Common myeloid progenitor, CD34-positive (primary cell): ENCODE measurements at regions not wholly inside any gene's neighbourhood (a gene's known extent, or its start where the extent isn't known, plus 50 kb on each side); places are given as distances from the start of the nearest gene placed in this dataset.
A peak's percentile ranks its signal among the peaks of the same experiment; 100 is the strongest.

Source experiments
- CTCF ChIA-PET: fragments of 350-600 bp; sonication (Branson Sonifier 250); formaldehyde crosslinking; loops from one replicate; lab custom pipeline; 2021; ENCODE audit warnings: antibody characterized with exemption; lab: Charles Lee
- POLR2A ChIA-PET: fragments of 350-600 bp; sonication (Branson Sonifier 250); formaldehyde crosslinking; loops from one replicate; lab custom pipeline; 2021; ENCODE audit warnings: antibody characterized with exemption; lab: Charles Lee
- DNase-seq, 3 donors: peaks; one replicate each; pipeline versions ENCODE4 v3.0.0 to v3.0.0-alpha.2; 2013
- H3K27ac ChIP-seq, 2 experiments: 1 replicate in 1 of 2; 2 replicates in 1 of 2; pipeline ENCODE4 v1.7.0; 2013; ENCODE audit warnings: inconsistent platforms in 2 of 2, low read length in 2 of 2, mild to moderate bottlenecking in 2 of 2, low read depth in 1 of 2, moderate library complexity in 1 of 2; ENCODE audit not compliant: severe bottlenecking in 2 of 2, insufficient read depth in 1 of 2, poor library complexity in 1 of 2
- H3K27me3 ChIP-seq, 5 experiments: replicated peaks in 2 of 5; 1 replicate in 3 of 5; 2 replicates in 2 of 5; pipeline versions ENCODE4 v1.6.1 to v1.7.0; 2013; ENCODE audit warnings: low read length in 4 of 5, mild to moderate bottlenecking in 2 of 5, moderate library complexity in 2 of 5, inconsistent platforms in 1 of 5; ENCODE audit not compliant: insufficient read depth in 5 of 5, control insufficient read depth in 4 of 5
- H3K36me3 ChIP-seq, 4 experiments: 1 replicate in 2 of 4; 2 replicates in 2 of 4; pipeline versions ENCODE4 v1.6.1 to v1.7.0; 2013; ENCODE audit warnings: low read length in 3 of 4, control low read depth in 1 of 4, mild to moderate bottlenecking in 1 of 4; ENCODE audit not compliant: control insufficient read depth in 4 of 4, insufficient read depth in 4 of 4
- H3K4me1 ChIP-seq, 4 experiments: 1 replicate in 3 of 4; 2 replicates in 1 of 4; pipeline versions ENCODE4 v1.6.1 to v1.7.1; 2013; ENCODE audit warnings: low read length in 3 of 4, mild to moderate bottlenecking in 3 of 4, control low read depth in 1 of 4, inconsistent platforms in 1 of 4, moderate library complexity in 1 of 4; ENCODE audit not compliant: control insufficient read depth in 4 of 4, insufficient read depth in 4 of 4; ENCODE audit errors: control extremely low read depth in 1 of 4
- H3K4me3 ChIP-seq, 7 experiments: 1 replicate in 4 of 7; 2 replicates in 3 of 7; pipeline versions ENCODE4 v1.5.1 to v1.7.0; 2013; ENCODE audit warnings: mild to moderate bottlenecking in 7 of 7, low read length in 6 of 7, moderate library complexity in 6 of 7, inconsistent platforms in 2 of 7, low read depth in 2 of 7, control low read depth in 1 of 7; ENCODE audit not compliant: insufficient read depth in 4 of 7, control insufficient read depth in 1 of 7; ENCODE audit errors: extremely low read depth in 1 of 7
- H3K9me3 ChIP-seq, 5 experiments: 1 replicate in 4 of 5; 2 replicates in 1 of 5; pipeline versions ENCODE4 v1.6.1 to v1.7.1; 2013; ENCODE audit warnings: low read length in 4 of 5, mild to moderate bottlenecking in 2 of 5, inconsistent platforms in 1 of 5, low read depth in 1 of 5, moderate library complexity in 1 of 5; ENCODE audit not compliant: control insufficient read depth in 4 of 5, insufficient read depth in 2 of 5; ENCODE audit errors: control extremely low read depth in 1 of 5
- WGBS: methylation state at CpG from one replicate; pipeline ENCODE4 v1.1.5; 2013; ENCODE audit not compliant: insufficient coverage; 5-methylcytosine and 5-hydroxymethylcytosine counted together

- no peak overlapping the region for H3K4me3 ChIP-seq
- no peak overlapping the region for H3K27ac ChIP-seq
- no peaks in the 10 kb centered on the region for H3K9me3 ChIP-seq
- H3K27me3 ChIP-seq = no peaks in the 10 kb centered on the region
- ChIA-PET CTCF (no interaction called here), POLR2A (no interaction called here)
- WGBS = no CpG with 5 or more reads among the region's 1 CpG
- DNase-seq = no peak
- H3K4me1 ChIP-seq = no peaks in the 10 kb centered on the region
- no peaks in the 10 kb centered on the region for H3K36me3 ChIP-seq
These were observed 680.7 kb downstream of the PRR16 start for GRCh38 chr5:121144764-121145163.

- ChIA-PET CTCF (no interaction called here), POLR2A (no interaction called here)
- Histone ChIP-seq H3K9me3 (no peaks in the 10 kb centered on the region), H3K4me3 (no peak overlapping the region), H3K4me1 (no peaks in the 10 kb centered on the region), H3K27ac (no peak overlapping the region), H3K36me3 (no peaks in the 10 kb centered on the region), H3K27me3 (no peaks in the 10 kb centered on the region)
- DNase-seq = no peak
- no CpG with 5 or more reads among the region's 2 CpGs for WGBS
These were observed 687.4 kb downstream of the PRR16 start for GRCh38 chr5:121151534-121151933.

DNA sequence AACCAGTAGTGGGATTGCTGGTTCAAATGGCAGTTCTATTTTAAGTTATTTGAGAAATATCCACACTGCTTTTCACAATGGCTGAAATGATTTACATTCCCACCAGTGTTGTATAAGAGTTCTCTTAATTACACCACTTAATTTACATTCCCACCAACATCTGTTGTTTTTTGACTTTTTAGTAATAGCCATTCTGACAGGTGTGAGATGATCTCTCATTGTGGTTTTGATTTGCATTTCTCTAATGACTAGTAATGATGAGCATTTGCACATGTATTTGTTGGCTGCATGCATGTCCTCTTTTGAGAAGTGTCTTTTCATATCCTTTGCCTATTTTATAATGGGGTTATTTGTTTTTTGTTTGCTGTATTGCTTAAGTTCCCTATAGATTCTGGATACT, 688.3 kb downstream of the PRR16 start:
- Histone ChIP-seq H3K9me3 (no peaks in the 10 kb centered on the region), H3K4me3 (no peak overlapping the region), H3K27me3 (no peaks in the 10 kb centered on the region), H3K4me1 (no peaks in the 10 kb centered on the region), H3K36me3 (no peaks in the 10 kb centered on the region), H3K27ac (no peak overlapping the region)
- POLR2A ChIA-PET = no interaction called here
- no peak for DNase-seq
- CTCF ChIA-PET = no interaction called here

GRCh38 chr5:121156565-121156964, 692.5 kb downstream of the PRR16 start:
- no peaks in the 10 kb centered on the region for H3K36me3 ChIP-seq
- DNase-seq = no peak
- no CpG with 5 or more reads among the region's 1 CpG for WGBS
- no peaks in the 10 kb centered on the region for H3K27me3 ChIP-seq
- no peak overlapping the region for H3K4me3 ChIP-seq
- no peaks in the 10 kb centered on the region for H3K4me1 ChIP-seq
- no peaks in the 10 kb centered on the region for H3K9me3 ChIP-seq
- POLR2A ChIA-PET = no interaction called here
- H3K27ac ChIP-seq = no peak overlapping the region
- CTCF ChIA-PET = no interaction called here

GRCh38 chr5:121158451-121158850, 693.2 kb upstream of the FTMT start:
- Histone ChIP-seq H3K27me3 (no peaks in the 10 kb centered on the region), H3K9me3 (no peaks in the 10 kb centered on the region), H3K4me3 (no peak overlapping the region), H3K4me1 (no peaks in the 10 kb centered on the region), H3K27ac (no peak overlapping the region), H3K36me3 (no peaks in the 10 kb centered on the region)
- CTCF ChIA-PET = no interaction called here
- POLR2A ChIA-PET = no interaction called here
- no peak for DNase-seq

GRCh38 chr5:121160591-121160990, 691.1 kb upstream of the FTMT start:
- H3K27ac ChIP-seq = no peak overlapping the region
- no CpG with 5 or more reads among the region's 1 CpG for WGBS
- H3K27me3 ChIP-seq = no peaks in the 10 kb centered on the region
- H3K4me3 ChIP-seq = no peak overlapping the region
- no peak for DNase-seq
- H3K9me3 ChIP-seq = no peaks in the 10 kb centered on the region
- H3K4me1 ChIP-seq = peaks cover 0 to 5% (median 0%) of the 10 kb centered on the region in 4 experiments
- CTCF ChIA-PET = no interaction called here
- H3K36me3 ChIP-seq = no peaks in the 10 kb centered on the region
- POLR2A ChIA-PET = no interaction called here

DNA sequence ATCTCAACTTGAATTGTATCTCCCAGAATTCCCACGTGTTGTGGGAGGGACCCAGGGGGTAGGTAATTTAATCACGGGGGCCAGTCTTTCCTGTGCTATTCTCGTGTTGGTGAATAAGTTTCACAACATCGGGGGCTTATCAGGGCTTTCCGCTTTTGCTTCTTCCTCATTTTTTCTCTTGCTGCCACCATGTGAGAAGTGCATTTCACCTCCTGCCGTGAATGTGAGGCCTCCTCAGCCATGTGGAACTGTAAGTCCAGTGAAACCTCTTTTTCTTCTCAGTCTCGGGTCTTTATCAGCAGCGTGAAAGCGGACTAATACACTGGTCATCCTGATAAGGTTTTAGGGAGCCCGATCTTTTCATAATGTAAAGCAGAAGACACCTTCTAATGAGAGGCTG, 687.0 kb upstream of the FTMT start:
- POLR2A ChIA-PET = no interaction called here
- peaks cover 0 to 5% (median 0%) of the 10 kb centered on the region in 5 experiments for H3K9me3 ChIP-seq

More for the DNA sequence above, 687.0 kb upstream of the FTMT start:
- 28% methylated on average over 9 of the region's 10 CpGs for whole genome bisulfite sequencing
- DNase-seq = peak; percentile 39 to 65 (median 43)
- CTCF ChIA-PET = no interaction called here
- no peaks in the 10 kb centered on the region for H3K36me3 ChIP-seq
- H3K4me1 ChIP-seq = peaks cover 0 to 10% (median 0%) of the 10 kb centered on the region in 4 experiments
- H3K27ac ChIP-seq = no peak overlapping the region
- H3K4me3 ChIP-seq = peak overlapping the region in 2 of 7 experiments; percentile 2 to 17
- H3K27me3 ChIP-seq = no peaks in the 10 kb centered on the region
